ENCODE measurements at regions not wholly inside any gene's neighbourhood (a gene's known extent, or its start where the extent isn't known, plus 50 kb on each side); places are given as distances from the start of the nearest gene placed in this dataset.

DNA sequence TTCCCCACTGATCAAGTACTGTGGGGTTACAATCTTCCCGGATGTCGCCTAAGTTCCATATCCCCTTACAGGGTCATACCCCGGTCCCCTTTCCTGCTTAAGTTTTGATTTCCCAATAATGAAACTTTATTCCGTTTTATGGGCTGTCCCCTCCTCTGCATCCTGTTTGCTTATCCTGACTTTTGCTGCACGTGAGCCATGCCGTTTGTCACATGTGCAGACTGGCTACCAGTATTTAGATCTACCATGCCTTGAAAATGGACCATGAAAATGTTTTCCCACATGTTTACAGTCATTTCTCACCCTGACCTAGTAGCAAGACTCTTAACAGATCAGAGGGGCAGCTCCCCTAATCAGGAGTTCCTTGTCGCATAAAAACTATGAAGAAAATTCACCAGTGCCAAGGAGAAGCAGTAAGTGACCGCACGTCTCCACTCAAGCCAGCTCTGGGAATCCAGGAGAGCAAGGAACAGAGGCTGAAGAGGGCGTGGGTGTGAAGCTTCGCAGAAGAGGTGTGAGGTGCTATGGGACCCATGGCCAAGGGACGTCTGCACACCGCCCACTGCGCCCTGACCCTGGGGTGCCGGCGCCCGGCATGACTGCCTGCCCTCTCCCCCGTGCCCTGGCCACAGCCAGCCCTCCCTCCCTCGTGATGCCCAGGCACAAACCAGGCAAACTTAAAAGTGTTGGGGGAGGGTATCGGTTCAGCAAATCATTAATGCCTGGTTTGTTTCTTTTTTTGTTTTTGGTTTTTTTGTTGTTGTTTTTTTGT lies 440.8 kb upstream of the SALL3 start:
- TF ChIP-seq ZNF274 (IDR thresholded peaks at IDR 0.05; ENCODE audit: low read depth, low read length) (no peak), SUZ12 (IDR thresholded peaks at IDR 0.05; ENCODE audit: extremely low read depth, insufficient read depth, insufficient read length) (no peak), YY1 (IDR thresholded peaks at IDR 0.05; ENCODE audit: insufficient read depth, insufficient read length) (no peak)
